GM21526 (cell line): ENCODE measurements at regions not wholly inside any gene's neighbourhood (a gene's known extent, or its start where the extent isn't known, plus 50 kb on each side); places are given as distances from the start of the nearest gene placed in this dataset.
A peak's percentile ranks its signal among the peaks of the same experiment; 100 is the strongest.

Experiments
- ATAC-seq: cut with Tn5 transposase; IDR thresholded peaks from one replicate; pipeline ENCODE4 v1.9.1; 2021; ENCODE audit warnings: moderate library complexity; ENCODE audit not compliant: unreplicated experiment, low FRiP score

GRCh38 chr12:39127401-39127800, 222.0 kb upstream of the CPNE8 start:
- no peak for ATAC-seq

GRCh38 chr12:39125566-39125965, 220.2 kb upstream of the CPNE8 start:
- ATAC-seq, result no peak

DNA sequence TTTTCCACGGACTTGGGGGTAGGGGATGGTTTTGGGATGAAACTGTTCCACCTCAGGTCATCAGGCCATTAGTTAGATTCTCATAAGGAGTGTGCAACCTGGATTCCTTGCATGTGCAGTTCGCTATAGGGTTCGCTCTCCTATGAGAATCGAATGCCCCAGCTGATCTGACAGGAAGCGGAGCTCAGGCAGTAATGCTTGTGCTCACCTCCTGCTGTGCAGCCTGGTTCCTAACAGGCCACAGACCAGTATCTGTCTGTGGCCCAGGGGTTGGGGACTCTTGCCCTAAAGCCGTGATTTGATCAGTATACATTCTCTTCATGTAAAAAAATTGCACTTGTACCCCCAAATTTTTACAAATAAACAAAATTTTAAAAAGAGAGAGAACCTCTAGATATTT, 219.4 kb upstream of the CPNE8 start:
- no peak for ATAC-seq

DNA sequence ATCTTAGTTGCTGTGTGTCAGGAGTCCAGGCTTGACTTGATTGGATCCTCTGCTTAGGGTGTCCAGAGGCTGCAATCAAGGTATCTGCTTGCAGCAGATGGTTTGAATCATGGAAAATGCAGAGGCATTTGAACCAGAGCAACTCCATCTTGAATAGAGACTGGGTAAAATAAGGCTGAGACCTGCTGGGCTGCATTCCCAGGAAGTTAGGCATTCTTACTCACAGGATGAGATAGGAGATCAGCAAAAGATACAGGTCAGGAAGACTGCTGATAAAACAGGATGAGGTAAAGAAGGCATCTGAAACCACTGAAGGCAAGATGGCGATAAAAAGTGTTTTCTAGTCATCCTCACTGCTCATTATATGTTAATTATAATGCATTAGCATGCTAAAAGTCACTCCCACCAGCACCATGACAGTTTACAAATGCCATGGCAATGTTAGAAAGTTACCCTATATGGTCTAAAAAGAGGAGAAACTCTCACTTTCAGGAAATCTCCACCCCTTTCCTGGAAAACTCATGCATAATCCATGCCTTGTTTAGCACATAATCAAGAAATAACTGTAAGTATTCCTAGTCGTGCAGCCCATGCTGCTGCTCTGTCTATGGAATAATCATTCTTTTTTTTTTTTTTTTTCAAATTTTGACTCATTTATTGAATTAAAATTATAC, 218.3 kb upstream of the CPNE8 start:
- ATAC-seq, result no peak

GRCh38 chr12:39122562-39123204, 217.3 kb upstream of the CPNE8 start:
- no peak for ATAC-seq

DNA sequence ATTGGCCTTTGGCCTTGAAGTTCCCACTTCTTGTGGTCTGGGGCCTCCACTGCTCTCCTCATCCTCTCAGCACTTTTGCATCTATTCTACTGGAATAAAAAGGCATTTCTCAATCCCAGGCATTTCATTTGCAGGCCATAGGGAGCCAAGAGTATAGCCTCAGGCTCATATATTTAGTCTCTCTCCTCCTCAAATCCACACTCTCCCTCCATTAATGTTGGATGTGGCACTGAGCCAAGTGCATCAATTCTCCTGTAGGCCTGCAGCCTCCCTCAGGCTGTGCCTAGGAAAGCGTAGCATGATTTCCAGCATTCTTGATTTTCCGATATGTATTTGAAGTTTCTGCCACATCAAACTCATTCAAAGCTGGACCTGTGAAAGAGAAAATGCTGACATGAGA, 211.5 kb upstream of the CPNE8 start:
- ATAC-seq, result no peak

GRCh38 chr12:39112064-39112463, 206.7 kb upstream of the CPNE8 start:
- no peak for ATAC-seq

DNA sequence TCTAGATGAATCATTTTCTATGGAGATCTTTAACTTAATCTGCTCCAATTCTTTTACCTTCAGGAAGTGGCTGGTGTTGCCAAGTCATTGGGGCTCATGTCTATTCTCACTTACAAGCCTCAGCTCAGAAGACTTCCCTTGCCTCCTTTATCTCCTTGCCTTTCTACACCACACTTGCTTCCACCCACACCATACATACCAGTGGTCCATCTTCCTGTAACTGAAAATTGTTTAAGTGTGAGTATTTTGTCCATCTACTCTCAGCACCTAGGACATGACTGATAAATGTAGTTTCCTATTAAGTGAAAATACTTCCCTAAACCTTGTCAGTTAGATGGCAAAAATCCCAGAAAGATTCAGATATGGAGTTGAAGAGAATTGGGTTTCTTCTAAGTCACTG, 199.7 kb upstream of the CPNE8 start:
- ATAC-seq, result no peak

DNA sequence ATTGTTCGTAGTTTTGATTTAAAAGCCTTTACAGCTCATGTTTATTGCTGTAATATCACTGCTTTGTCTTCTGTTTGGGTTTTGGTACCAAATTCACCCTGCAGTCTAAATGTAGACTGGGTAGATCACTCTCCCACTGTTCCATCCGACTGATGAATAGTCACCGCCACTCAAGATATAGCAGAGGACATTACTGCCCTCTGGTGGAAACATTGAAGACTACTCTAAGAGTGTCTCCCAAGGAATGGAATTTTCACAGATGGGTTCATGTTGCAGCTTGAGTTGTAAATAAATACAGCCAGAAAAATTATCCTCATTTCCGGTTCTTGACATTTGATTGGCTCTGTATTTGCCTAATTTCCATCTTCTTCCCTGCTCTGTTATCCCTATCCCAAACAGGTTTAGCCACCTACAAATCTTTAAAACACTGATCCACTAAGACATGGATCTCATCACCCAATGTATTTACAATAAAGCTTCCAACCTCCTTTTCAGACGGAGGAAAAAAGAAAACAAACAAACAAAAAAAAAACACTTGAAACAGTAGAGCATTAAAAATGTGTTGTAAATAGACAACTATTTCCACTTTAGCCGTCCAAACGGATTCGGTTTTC, 198.3 kb upstream of the CPNE8 start:
- peak; percentile 95 for ATAC-seq

GRCh38 chr12:39102474-39103209, 197.3 kb upstream of the CPNE8 start:
- no peak for ATAC-seq

GRCh38 chr12:39095636-39096330, 190.4 kb upstream of the CPNE8 start:
- ATAC-seq, result no peak

DNA sequence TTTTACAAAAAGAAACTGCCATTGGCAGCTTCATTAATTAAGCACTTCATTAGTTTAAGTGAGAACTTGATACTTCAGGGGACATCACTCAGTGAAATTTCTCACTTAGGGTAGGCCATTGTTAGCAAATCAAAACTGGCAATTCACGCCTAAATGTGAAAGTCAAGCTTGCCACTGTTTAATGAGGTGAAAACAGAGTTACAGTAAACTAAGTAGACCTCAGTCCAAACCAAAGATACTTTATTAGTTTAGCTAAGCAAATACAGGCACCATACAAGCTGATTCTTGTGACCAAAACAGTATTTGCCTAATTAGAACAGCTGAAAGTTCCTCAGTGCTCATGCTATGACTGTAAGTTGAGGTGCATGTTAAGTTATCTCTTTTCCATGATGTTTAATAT, 176.5 kb upstream of the CPNE8 start:
- ATAC-seq, result no peak

DNA sequence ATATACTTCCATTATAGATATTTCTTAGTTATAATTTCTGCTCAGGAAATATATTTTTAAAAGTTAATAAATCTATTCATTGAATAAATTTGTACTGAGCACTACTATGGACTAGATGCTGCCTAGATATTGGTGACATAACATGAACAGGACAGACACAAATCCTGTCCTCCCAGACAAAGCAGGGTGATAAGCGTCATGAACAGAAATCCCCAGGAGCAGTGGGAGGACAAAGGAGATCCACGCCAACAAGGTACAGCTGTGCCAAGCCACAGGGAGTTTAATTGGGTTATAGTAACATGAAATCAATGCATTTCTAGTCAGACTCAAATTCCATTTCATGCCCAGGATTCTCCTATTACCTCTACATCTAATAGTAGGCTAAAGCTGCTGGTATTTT, 171.8 kb upstream of the CPNE8 start:
- ATAC-seq, result no peak

DNA sequence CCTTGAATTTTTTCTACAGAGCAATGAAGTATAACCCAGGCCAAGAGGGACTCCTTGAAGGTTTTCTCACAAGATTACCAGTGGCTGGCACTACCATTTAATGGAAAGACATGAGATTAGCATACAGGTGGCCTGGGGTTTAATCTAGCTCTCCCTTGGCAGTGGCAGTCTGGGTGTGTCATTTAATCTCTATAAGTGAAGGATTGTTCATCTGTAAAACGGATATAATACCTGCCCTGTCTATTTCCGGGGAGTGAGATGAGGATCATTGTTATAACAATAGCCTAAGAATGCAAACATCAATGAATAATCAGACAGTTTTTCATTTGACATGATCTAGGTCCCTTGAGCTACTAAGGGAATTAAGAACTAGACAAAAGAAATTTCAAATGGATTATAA, 168.7 kb upstream of the CPNE8 start:
- no peak for ATAC-seq

DNA sequence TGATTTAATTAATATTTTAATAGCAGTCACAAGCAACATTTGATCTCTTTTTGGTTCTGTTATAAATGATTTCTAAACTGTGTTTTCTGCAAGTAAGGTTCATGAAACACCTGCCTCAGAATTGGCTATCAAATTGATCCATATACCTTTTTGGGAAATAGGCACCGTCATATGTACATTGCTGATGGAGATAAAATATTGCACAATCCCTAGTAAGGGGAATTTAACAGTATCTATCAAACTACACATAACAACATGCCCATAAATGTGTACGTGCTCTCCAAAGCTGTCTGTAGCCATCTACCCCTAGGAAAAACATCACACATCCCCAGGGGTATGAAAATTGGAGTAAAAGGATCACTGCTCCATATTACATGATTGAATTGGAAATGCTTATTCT, 167.3 kb upstream of the CPNE8 start:
- ATAC-seq, result no peak

DNA sequence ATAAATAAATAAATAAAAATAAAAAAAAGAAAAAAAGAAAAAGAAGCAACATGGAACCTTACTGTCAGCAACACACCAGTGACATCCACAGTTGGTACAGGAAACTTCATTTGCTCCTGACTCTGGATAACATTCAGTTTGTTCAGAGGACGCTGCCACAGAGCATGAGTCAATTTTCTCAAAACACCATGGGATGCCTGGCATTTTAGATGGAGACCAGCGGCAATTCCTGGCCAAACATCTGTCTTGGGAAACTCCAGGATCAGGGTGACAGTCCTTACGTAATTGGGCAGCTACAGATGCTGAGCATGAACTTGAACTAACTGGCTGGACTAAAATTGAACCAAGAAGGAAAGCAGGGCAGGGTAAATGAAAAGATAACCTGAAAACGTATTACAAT, 166.2 kb upstream of the CPNE8 start:
- no peak for ATAC-seq

DNA sequence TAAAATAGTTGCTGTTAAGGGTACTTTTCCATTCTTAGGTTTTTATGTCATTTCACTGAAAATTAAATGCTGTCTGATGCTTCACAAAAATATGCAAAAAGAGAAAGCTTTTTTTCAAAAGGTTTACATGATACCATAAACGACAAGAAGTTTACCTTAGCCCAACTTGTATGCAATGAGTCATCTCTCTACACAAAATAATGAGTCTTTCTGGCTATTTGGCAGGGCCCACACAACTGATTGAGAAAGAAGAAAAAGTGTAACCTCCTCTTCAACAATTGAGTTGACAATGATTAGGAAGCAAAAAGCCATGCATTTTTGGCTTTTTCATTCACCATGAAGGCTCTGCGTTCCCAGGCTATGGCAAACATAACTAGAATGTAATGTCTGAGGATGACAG, 165.4 kb upstream of the CPNE8 start:
- ATAC-seq, result no peak

DNA sequence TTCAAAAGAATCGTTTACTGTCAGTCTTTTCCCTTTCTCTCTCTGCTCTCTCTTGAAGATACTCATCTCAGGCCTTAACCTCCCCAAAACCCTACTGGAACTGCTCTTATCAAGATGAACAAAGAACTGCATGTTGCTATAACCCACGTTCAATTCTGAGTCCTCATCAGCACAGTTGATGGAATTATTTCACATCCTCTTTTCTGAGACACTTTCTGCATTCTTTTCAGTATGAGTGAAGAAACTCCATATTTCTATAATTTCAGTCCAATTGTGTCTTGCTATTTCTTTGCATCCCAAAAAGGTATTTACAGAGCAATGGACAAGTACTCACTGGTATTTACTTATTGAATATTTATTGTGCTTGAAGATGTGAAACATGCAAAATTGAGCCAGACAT, 160.1 kb upstream of the CPNE8 start:
- ATAC-seq, result no peak

- ATAC-seq, result no peak
Observed at GRCh38 chr12:39064708-39065107, 159.3 kb upstream of the CPNE8 start.

- no peak for ATAC-seq
Observed at GRCh38 chr12:39062266-39062996, 157.0 kb upstream of the CPNE8 start.
